HepG2 (cell line): ENCODE measurements at regions not wholly inside any gene's neighbourhood (a gene's known extent, or its start where the extent isn't known, plus 50 kb on each side); places are given as distances from the start of the nearest gene placed in this dataset.

Experiments used
- ATAC-seq: fragments of 200-7000 bp; cut with Tn5 transposase; 3 replicates; pipeline ENCODE4 v1.9.1; 2020; ENCODE audit warnings: mild to moderate bottlenecking, moderate library complexity
- BruUV-seq: library from RNA; stranded (reverse); fragments of 400-500 nt; replicated peaks from 2 replicates; lab custom pipeline; 2021; lab: Mats Ljungman, UMichigan
- CTCF ChIA-PET: fragments of 300-600 bp; formaldehyde crosslinking; extraction: SDS; loops from one replicate; lab custom pipeline; 2021; ENCODE audit warnings: low total read pairs, inconsistent platforms, low intra/inter-chr PET ratio; lab: Yijun Ruan, JAX
- POLR2A ChIA-PET: fragments of 350-600 bp; sonication (Branson Sonifier 250); formaldehyde crosslinking; loops from one replicate; lab custom pipeline; 2020; ENCODE audit warnings: antibody characterized with exemption, inconsistent platforms; lab: Yijun Ruan, JAX
- DNase-seq: peaks from one replicate; pipeline ENCODE4 v3.0.0-alpha.2; 2015; ENCODE audit warnings: low spot score
- FAIRE-seq: peaks from 3 replicates; lab custom pipeline; 2011; peaks lifted over from hg19 to GRCh38; lab: Jason Lieb, UNC
- H2AFZ ChIP-seq: one replicate; pipeline ENCODE4 v1.6.1; 2011; ENCODE audit warnings: low read length, inconsistent platforms
- H3K27ac ChIP-seq: fragments of 300-600 bp; 3 replicates; pipeline ENCODE4 v1.8.0; 2011; ENCODE audit warnings: mixed run types, mild to moderate bottlenecking, mixed read lengths, low read length, inconsistent platforms; ENCODE audit not compliant: insufficient read depth; ENCODE audit errors: extremely low read length
- H3K27me3 ChIP-seq, 2 experiments: fragments of 200-600 bp in 1 of 2; 2 replicates in 1 of 2; 3 replicates in 1 of 2; pipeline versions ENCODE4 v1.6.0 to v1.8.0; 2011; ENCODE audit warnings: low read length in 2 of 2, mild to moderate bottlenecking in 2 of 2, moderate library complexity in 2 of 2, inconsistent platforms in 1 of 2; ENCODE audit not compliant: insufficient read depth in 2 of 2, control insufficient read depth in 1 of 2
- H3K36me3 ChIP-seq, 2 experiments: fragments of 200-600 bp in 1 of 2; replicated peaks in 1 of 2; 2 replicates in 1 of 2; 3 replicates in 1 of 2; pipeline versions ENCODE4 v1.5.1 to v1.8.0; 2011; ENCODE audit warnings: low read length in 2 of 2, inconsistent platforms in 1 of 2; ENCODE audit not compliant: insufficient read depth in 2 of 2, control insufficient read depth in 1 of 2
- H3K4me1 ChIP-seq: 2 replicates; pipeline ENCODE4 v1.5.1; 2012; ENCODE audit warnings: low read length, inconsistent platforms; ENCODE audit not compliant: insufficient read depth
- H3K4me2 ChIP-seq: 2 replicates; pipeline ENCODE4 v1.6.0; 2011; ENCODE audit warnings: low read depth, low read length, inconsistent platforms
- H3K4me3 ChIP-seq, 3 experiments: fragments of 200-600 bp in 1 of 3; sonication (generic), shearing (Covaris generic) in 1 of 3; replicated peaks in 1 of 3; 2 replicates each; pipeline ENCODE4 v1.5.1; 2011 to 2016; ENCODE audit warnings: low read length in 3 of 3, inconsistent platforms in 2 of 3, low read depth in 2 of 3, mild to moderate bottlenecking in 2 of 3, control low read depth in 1 of 3, mixed read lengths in 1 of 3; ENCODE audit not compliant: insufficient read depth in 1 of 3
- H3K79me2 ChIP-seq: one replicate; pipeline ENCODE4 v1.6.1; 2011; ENCODE audit warnings: low read length, inconsistent platforms; ENCODE audit not compliant: insufficient read depth
- H3K9ac ChIP-seq: 2 replicates; pipeline ENCODE4 v1.6.0; 2011; ENCODE audit warnings: mild to moderate bottlenecking, low read depth, low read length, inconsistent platforms; ENCODE audit not compliant: insufficient read depth
- H3K9me3 ChIP-seq: 2 replicates; pipeline ENCODE4 v1.5.1; 2012; ENCODE audit warnings: mild to moderate bottlenecking, low read length
- H4K20me1 ChIP-seq: 2 replicates; pipeline ENCODE4 v1.6.0; 2011; ENCODE audit warnings: inconsistent platforms, mild to moderate bottlenecking, low read length, moderate library complexity; ENCODE audit not compliant: insufficient read depth
- AGO2 ChIP-seq: fragments of 200-400 bp; formaldehyde crosslinking; optimal IDR thresholded peaks from 2 replicates; pipeline ENCODE3; 2017; ENCODE audit warnings: mild to moderate bottlenecking, low read depth, low read length, moderate library complexity
- BORCS8-MEF2B ChIP-seq: sonication (generic); formaldehyde crosslinking; IDR thresholded peaks from 2 replicates; pipeline ENCODE4 v1.8.0; 2022; ENCODE audit warnings: mild to moderate bottlenecking, missing genetic modification reagents
- HMG20A ChIP-seq: IDR thresholded peaks from 2 replicates; pipeline ENCODE4 v1.6.1; 2016; ENCODE audit warnings: borderline replicate concordance
- JARID2 ChIP-seq: sonication (generic); formaldehyde crosslinking; IDR thresholded peaks from 2 replicates; pipeline ENCODE4 v1.8.1; 2023; ENCODE audit warnings: missing genetic modification reagents, inconsistent platforms; ENCODE audit not compliant: insufficient replicate concordance
- MIER2 ChIP-seq: IDR thresholded peaks from 2 replicates; pipeline ENCODE4 v1.6.1; 2016; ENCODE audit warnings: missing biosample characterization, missing genetic modification reagents
- NFYB ChIP-seq: sonication (generic); formaldehyde crosslinking; IDR thresholded peaks from 2 replicates; pipeline ENCODE4 v1.4.0; 2020; ENCODE audit warnings: missing genetic modification reagents
- RNF2 ChIP-seq: fragments of 450-650 bp; conservative IDR thresholded peaks from 2 replicates; pipeline ENCODE4 v1.6.1; 2016; ENCODE audit warnings: low read depth
- SALL1 ChIP-seq: sonication (generic); formaldehyde crosslinking; IDR thresholded peaks from 2 replicates; pipeline ENCODE4 v1.8.0; 2022; ENCODE audit warnings: mild to moderate bottlenecking, missing genetic modification reagents
- THAP11 ChIP-seq: IDR thresholded peaks from 2 replicates; pipeline ENCODE4 v1.6.1; 2016; ENCODE audit warnings: missing biosample characterization, missing genetic modification reagents
- WIZ ChIP-seq: sonication (generic); formaldehyde crosslinking; IDR thresholded peaks from 2 replicates; pipeline ENCODE4 v1.5.1; 2020; ENCODE audit warnings: mild to moderate bottlenecking, missing genetic modification reagents
- ZNF441 ChIP-seq: sonication (generic); formaldehyde crosslinking; IDR thresholded peaks from 2 replicates; pipeline ENCODE4 v1.7.0; 2021; ENCODE audit warnings: missing genetic modification reagents, borderline replicate concordance
- ZNF547 ChIP-seq: sonication (generic); formaldehyde crosslinking; IDR thresholded peaks from 2 replicates; pipeline ENCODE4 v1.5.1; 2020; ENCODE audit warnings: mild to moderate bottlenecking, missing genetic modification reagents
- ZNF598 ChIP-seq: sonication (generic); formaldehyde crosslinking; IDR thresholded peaks from 2 replicates; pipeline ENCODE4 v1.5.1; 2020; ENCODE audit warnings: mild to moderate bottlenecking, missing genetic modification reagents, borderline replicate concordance
- ZNF782 ChIP-seq: sonication (generic); formaldehyde crosslinking; IDR thresholded peaks from 2 replicates; pipeline ENCODE4 v1.4.0; 2020; ENCODE audit warnings: missing genetic modification reagents, mild to moderate bottlenecking, borderline replicate concordance
- ZNF879 ChIP-seq: sonication (generic); formaldehyde crosslinking; IDR thresholded peaks from 2 replicates; pipeline ENCODE4 v1.8.1; 2023; ENCODE audit warnings: missing genetic modification reagents
- WGBS: methylation state at CpG from one replicate; pipeline ENCODE4 v1.1.6; 2017; ENCODE audit warnings: low lambda C conversion rate; 5-methylcytosine and 5-hydroxymethylcytosine counted together
- in situ Hi-C: cut with HindIII; loops from 2 replicates; pipeline ENCODE4 v1.10.0; 2017; ENCODE audit warnings: low pct_unique_long_range_greater_than_20kb; ENCODE audit not compliant: extremely low pct_ligation_motif_present
- intact Hi-C: fragments of 100-400 bp; cut with micrococcal nuclease; formaldehyde crosslinking; loops from one replicate; pipeline ENCODE4 v1.10.0; 2022; ENCODE audit not compliant: unreplicated experiment
- TF ChIP-seq, protein P1 (sequence below), 2 experiments: IDR thresholded peaks; 2 replicates each; pipeline ENCODE4 v1.6.1; 2011 to 2012; ENCODE audit warnings: low read length in 2 of 2, borderline replicate concordance in 1 of 2, low read depth in 1 of 2, mild to moderate bottlenecking in 1 of 2, moderate library complexity in 1 of 2
- TF ChIP-seq, protein P2 (sequence below): sonication (generic); formaldehyde crosslinking; IDR thresholded peaks from 2 replicates; pipeline ENCODE4 v1.4.0; 2020; ENCODE audit warnings: mild to moderate bottlenecking, missing genetic modification reagents
- TF ChIP-seq, protein P3 (sequence below): sonication (generic); formaldehyde crosslinking; IDR thresholded peaks from 2 replicates; pipeline ENCODE4 v1.4.0; 2020; ENCODE audit warnings: mild to moderate bottlenecking, missing genetic modification reagents
- TF ChIP-seq, protein P4 (sequence below): sonication (generic); formaldehyde crosslinking; IDR thresholded peaks from 2 replicates; pipeline ENCODE4 v1.5.0; 2020; ENCODE audit warnings: mild to moderate bottlenecking, missing genetic modification reagents

DNA sequence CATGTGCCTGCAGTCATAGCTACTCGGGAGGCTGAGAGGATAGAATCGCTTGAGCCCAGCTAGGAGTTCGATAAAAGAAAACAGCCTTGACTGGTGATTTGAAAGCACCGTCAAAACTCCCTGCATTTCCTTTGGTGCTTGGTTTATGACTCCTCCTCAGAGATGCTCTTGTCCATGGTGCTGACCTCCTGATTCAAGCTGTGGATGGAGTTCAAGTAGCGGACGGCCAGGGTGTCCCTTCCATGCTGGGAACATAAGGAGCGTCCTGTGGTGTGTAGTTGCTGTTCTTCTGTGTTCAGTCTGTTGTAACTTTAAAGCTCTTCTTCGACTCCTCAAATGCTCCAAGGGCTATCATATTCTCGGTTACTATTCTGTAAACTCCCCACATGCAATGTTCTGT lies 382.5 kb upstream of the KIAA1217 start:
- Histone ChIP-seq H3K9ac (no peak overlapping the region), H3K4me3 (no peak overlapping the region), H4K20me1 (no peaks in the 10 kb centered on the region), H3K36me3 (no peaks in the 10 kb centered on the region), H2AFZ (no peak overlapping the region), H3K27me3 (no peaks in the 10 kb centered on the region), H3K4me2 (no peak overlapping the region), H3K4me1 (no peaks in the 10 kb centered on the region), H3K79me2 (no peaks in the 10 kb centered on the region), H3K9me3 (no peaks in the 10 kb centered on the region), H3K27ac (no peak overlapping the region)
- DNase-seq (peak; percentile 13), FAIRE-seq (no peak), ATAC-seq (peak; percentile 66)
- POLR2A ChIA-PET, result no interaction called here
- CTCF ChIA-PET, result no interaction called here
- intact Hi-C loops (no loop called here), in situ Hi-C loops (no loop called here)
- 4% methylated on average over 8 of the region's 9 CpGs for WGBS
- no TSS peak for BruUV-seq
- TF ChIP-seq AGO2 (no peak), JARID2 (CRISPR knock-in tag) (no peak), ZNF441 (CRISPR knock-in tag) (0 out of 2 replicates have a peak, but pooled peaks have one; percentile 30), ZNF547 (CRISPR knock-in tag) (no peak), MIER2 (CRISPR knock-in tag) (peak; percentile 97), THAP11 (CRISPR knock-in tag) (no peak), BORCS8-MEF2B (0 out of 2 replicates have a peak, but pooled peaks have one; percentile 36), HMG20A (no peak), SALL1 (peak; percentile 36; the same call in 1 of the 2 replicates), ZNF879 (CRISPR knock-in tag) (no peak), ZNF598 (no peak), ZNF782 (CRISPR knock-in tag) (no peak), NFYB (CRISPR knock-in tag) (no peak), WIZ (CRISPR knock-in tag) (peak; percentile 56; the same call in 1 of the 2 replicates), RNF2 (no peak)
- TF ChIP-seq, protein P1, sequence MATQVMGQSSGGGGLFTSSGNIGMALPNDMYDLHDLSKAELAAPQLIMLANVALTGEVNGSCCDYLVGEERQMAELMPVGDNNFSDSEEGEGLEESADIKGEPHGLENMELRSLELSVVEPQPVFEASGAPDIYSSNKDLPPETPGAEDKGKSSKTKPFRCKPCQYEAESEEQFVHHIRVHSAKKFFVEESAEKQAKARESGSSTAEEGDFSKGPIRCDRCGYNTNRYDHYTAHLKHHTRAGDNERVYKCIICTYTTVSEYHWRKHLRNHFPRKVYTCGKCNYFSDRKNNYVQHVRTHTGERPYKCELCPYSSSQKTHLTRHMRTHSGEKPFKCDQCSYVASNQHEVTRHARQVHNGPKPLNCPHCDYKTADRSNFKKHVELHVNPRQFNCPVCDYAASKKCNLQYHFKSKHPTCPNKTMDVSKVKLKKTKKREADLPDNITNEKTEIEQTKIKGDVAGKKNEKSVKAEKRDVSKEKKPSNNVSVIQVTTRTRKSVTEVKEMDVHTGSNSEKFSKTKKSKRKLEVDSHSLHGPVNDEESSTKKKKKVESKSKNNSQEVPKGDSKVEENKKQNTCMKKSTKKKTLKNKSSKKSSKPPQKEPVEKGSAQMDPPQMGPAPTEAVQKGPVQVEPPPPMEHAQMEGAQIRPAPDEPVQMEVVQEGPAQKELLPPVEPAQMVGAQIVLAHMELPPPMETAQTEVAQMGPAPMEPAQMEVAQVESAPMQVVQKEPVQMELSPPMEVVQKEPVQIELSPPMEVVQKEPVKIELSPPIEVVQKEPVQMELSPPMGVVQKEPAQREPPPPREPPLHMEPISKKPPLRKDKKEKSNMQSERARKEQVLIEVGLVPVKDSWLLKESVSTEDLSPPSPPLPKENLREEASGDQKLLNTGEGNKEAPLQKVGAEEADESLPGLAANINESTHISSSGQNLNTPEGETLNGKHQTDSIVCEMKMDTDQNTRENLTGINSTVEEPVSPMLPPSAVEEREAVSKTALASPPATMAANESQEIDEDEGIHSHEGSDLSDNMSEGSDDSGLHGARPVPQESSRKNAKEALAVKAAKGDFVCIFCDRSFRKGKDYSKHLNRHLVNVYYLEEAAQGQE (IDR thresholded peaks at IDR 0.05; ENCODE audit: borderline replicate concordance in 1 of 2, low read depth in 1 of 2, low read length in 2 of 2), result peak; percentile 82 to 97
- TF ChIP-seq, protein P2, sequence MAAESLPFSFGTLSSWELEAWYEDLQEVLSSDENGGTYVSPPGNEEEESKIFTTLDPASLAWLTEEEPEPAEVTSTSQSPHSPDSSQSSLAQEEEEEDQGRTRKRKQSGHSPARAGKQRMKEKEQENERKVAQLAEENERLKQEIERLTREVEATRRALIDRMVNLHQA (CRISPR knock-in tag), result no peak
- TF ChIP-seq, protein P3, sequence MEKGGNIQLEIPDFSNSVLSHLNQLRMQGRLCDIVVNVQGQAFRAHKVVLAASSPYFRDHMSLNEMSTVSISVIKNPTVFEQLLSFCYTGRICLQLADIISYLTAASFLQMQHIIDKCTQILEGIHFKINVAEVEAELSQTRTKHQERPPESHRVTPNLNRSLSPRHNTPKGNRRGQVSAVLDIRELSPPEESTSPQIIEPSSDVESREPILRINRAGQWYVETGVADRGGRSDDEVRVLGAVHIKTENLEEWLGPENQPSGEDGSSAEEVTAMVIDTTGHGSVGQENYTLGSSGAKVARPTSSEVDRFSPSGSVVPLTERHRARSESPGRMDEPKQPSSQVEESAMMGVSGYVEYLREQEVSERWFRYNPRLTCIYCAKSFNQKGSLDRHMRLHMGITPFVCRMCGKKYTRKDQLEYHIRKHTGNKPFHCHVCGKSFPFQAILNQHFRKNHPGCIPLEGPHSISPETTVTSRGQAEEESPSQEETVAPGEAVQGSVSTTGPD (CRISPR knock-in tag), result no peak
- TF ChIP-seq, protein P4, sequence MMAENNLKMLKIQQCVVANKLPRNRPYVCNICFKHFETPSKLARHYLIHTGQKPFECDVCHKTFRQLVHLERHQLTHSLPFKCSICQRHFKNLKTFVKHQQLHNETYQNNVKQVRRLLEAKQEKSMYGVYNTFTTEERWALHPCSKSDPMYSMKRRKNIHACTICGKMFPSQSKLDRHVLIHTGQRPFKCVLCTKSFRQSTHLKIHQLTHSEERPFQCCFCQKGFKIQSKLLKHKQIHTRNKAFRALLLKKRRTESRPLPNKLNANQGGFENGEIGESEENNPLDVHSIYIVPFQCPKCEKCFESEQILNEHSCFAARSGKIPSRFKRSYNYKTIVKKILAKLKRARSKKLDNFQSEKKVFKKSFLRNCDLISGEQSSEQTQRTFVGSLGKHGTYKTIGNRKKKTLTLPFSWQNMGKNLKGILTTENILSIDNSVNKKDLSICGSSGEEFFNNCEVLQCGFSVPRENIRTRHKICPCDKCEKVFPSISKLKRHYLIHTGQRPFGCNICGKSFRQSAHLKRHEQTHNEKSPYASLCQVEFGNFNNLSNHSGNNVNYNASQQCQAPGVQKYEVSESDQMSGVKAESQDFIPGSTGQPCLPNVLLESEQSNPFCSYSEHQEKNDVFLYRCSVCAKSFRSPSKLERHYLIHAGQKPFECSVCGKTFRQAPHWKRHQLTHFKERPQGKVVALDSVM (CRISPR knock-in tag), result no peak
